Colonic mucosa (tissue), 4 donors: ENCODE measurements at regions not wholly inside any gene's neighbourhood (a gene's known extent, or its start where the extent isn't known, plus 50 kb on each side); places are given as distances from the start of the nearest gene placed in this dataset.

ENCODE experiments used
- DNase-seq: peaks from one replicate; pipeline ENCODE4 v3.0.0-alpha.2; 2020
- H3K27ac ChIP-seq: fragments of 200-600 bp; one replicate; pipeline ENCODE4 v1.8.0; 2021
- H3K27me3 ChIP-seq: fragments of 200-600 bp; one replicate; pipeline ENCODE4 v1.8.0; 2021
- H3K36me3 ChIP-seq: fragments of 200-600 bp; one replicate; pipeline ENCODE4 v1.8.0; 2021
- H3K4me1 ChIP-seq: fragments of 200-600 bp; one replicate; pipeline ENCODE4 v1.8.0; 2021; ENCODE audit warnings: mild to moderate bottlenecking
- H3K4me3 ChIP-seq: fragments of 200-600 bp; one replicate; pipeline ENCODE4 v1.8.0; 2021
- H3K9ac ChIP-seq, 2 donors: one replicate each; pipeline ENCODE4 v1.7.0; 2013; ENCODE audit warnings: control low read depth in 2 of 2, low read depth in 2 of 2, low read length in 2 of 2
- H3K9me3 ChIP-seq: fragments of 200-600 bp; one replicate; pipeline ENCODE4 v1.8.0; 2021
- intact Hi-C: fragments of 100-400 bp; cut with DNase I; formaldehyde crosslinking; loops from one replicate; pipeline ENCODE4 v1.14.1; 2022
- TF ChIP-seq, protein P1 (sequence below): fragments of 200-600 bp; IDR thresholded peaks from one replicate; pipeline ENCODE4 v1.8.0; 2022; ENCODE audit warnings: antibody characterized with exemption, mild to moderate bottlenecking
- donor health status: healthy.
- donor health status: DM: no; HTN: no; CAD: no.
- donor health status: DM: no; HTN: no; CAD: no.

DNA sequence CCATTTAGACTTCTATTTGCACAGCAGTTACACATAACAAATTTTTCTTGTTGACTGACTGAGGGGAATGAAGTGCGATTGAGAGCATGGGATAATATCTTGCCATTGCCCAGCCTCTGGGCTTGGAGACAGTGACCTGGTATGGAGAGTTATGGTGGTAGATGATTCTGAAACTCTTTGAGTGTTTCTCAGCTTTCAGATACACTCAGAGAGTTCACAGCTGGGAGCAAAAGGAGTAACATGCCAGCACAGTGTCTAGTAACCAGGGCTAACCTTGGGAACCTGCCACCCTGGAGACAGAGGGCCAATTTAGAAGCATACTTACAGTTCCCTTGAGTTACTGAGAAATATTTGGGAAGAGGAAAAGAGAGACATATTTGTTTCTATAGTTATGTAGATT, 1099.3 kb upstream of the CELF4 start:
- TF ChIP-seq, protein P1, sequence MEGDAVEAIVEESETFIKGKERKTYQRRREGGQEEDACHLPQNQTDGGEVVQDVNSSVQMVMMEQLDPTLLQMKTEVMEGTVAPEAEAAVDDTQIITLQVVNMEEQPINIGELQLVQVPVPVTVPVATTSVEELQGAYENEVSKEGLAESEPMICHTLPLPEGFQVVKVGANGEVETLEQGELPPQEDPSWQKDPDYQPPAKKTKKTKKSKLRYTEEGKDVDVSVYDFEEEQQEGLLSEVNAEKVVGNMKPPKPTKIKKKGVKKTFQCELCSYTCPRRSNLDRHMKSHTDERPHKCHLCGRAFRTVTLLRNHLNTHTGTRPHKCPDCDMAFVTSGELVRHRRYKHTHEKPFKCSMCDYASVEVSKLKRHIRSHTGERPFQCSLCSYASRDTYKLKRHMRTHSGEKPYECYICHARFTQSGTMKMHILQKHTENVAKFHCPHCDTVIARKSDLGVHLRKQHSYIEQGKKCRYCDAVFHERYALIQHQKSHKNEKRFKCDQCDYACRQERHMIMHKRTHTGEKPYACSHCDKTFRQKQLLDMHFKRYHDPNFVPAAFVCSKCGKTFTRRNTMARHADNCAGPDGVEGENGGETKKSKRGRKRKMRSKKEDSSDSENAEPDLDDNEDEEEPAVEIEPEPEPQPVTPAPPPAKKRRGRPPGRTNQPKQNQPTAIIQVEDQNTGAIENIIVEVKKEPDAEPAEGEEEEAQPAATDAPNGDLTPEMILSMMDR = no peak
- no peak for DNase-seq
- Histone ChIP-seq H3K27ac (no peak overlapping the region), H3K36me3 (no peaks in the 10 kb centered on the region), H3K4me1 (no peaks in the 10 kb centered on the region), H3K9ac (no peak overlapping the region), H3K27me3 (no peaks in the 10 kb centered on the region), H3K9me3 (no peaks in the 10 kb centered on the region), H3K4me3 (no peak overlapping the region)
- intact Hi-C loops = no loop called here

DNA sequence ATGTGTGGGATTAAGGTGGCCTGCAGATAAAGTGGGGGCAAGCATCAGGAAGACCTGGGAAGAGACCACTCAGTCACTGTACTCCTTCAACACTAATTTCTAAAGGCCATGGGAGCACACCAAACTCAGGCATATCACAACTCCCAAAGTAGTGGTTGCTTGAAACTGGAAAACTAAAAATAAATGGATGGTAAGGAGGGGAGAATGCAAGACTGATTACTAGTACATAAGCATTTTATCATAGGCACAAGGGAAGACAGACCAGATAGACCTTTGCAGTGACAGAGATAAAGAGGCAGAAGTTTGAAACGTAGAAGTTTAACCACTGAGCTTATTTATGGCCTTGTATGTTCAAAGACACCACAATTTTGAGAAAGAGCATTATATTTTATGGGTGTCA, 1098.1 kb upstream of the CELF4 start:
- DNase-seq = no peak
- no peak overlapping the region for H3K27ac ChIP-seq
- H3K9me3 ChIP-seq = no peaks in the 10 kb centered on the region
- no peaks in the 10 kb centered on the region for H3K36me3 ChIP-seq
- no peaks in the 10 kb centered on the region for H3K4me1 ChIP-seq
- H3K27me3 ChIP-seq = no peaks in the 10 kb centered on the region
- no peak overlapping the region for H3K4me3 ChIP-seq
- TF ChIP-seq, protein P1 = no peak
- H3K9ac ChIP-seq = no peak overlapping the region
- intact Hi-C loops = no loop called here

DNA sequence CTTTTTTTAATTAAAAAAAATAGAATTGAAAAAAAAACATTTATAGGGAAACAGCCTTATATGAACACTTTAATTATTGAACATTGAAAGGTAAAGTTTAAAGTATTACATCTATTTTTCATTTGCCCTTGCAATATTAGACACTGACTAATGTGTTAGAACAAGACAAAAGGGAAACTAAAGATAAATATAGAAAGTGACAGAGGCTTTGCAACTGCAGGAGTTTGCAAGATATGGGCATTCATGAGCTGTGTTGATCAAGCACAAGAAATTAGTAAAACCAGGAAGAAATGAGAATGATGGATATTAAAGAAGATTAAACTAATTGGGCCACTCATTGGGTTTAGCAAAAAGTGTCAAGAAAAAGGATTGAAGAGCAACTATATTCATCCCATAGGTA, 1097.7 kb upstream of the CELF4 start:
- H3K4me1 ChIP-seq = no peaks in the 10 kb centered on the region
- no peaks in the 10 kb centered on the region for H3K9me3 ChIP-seq
- no peak overlapping the region for H3K4me3 ChIP-seq
- TF ChIP-seq, protein P1 = no peak
- no peak for DNase-seq
- intact Hi-C loops = no loop called here
- H3K9ac ChIP-seq = no peak overlapping the region
- H3K27ac ChIP-seq = no peak overlapping the region
- no peaks in the 10 kb centered on the region for H3K36me3 ChIP-seq
- no peaks in the 10 kb centered on the region for H3K27me3 ChIP-seq

DNA sequence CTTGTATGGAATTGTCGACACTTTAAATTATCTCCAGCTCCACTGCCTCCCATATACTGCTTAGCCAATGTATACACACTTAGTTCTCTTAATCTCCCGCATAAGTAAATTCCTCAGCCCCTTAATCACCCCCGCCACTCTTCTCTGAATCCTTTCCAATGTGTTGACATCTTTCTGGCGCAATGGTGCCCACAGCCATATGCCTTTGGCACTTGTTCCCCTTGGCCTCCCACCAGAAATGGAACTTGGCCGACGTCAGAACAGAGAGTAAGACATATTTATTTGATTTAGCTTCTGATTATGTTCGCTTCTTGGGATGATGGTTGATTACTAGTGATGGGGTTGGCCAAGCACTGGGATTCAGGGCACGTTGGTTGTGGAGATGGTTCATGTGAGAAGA, 1089.3 kb upstream of the CELF4 start:
- H3K9me3 ChIP-seq = no peaks in the 10 kb centered on the region

DNA sequence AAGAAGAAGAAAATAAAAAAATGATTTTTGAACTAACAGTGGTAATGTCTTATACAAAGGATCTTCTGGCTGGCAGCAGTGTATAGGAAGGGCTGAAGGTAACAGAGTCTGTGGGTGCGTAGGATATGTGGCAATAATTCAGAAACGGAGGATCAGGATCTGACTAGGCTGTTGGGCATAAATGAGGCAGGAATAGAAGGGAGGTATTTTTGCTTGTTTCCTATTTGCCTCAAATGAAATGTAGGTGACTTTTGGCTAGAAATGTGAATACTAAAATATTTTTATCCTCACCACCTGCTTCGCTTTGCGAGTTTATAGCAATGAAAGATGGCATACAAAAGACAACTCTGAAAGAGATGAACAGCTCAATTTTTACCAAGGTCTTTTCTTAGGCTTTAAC, 1086.1 kb upstream of the CELF4 start:
- Histone ChIP-seq H3K27ac (no peak overlapping the region), H3K4me3 (no peak overlapping the region), H3K36me3 (no peaks in the 10 kb centered on the region), H3K9me3 (no peaks in the 10 kb centered on the region), H3K27me3 (no peaks in the 10 kb centered on the region), H3K4me1 (no peaks in the 10 kb centered on the region), H3K9ac (no peak overlapping the region)
- DNase-seq = no peak
- intact Hi-C loops = no loop called here
- TF ChIP-seq, protein P1 = no peak

More for the DNA sequence above, 1089.3 kb upstream of the CELF4 start:
- intact Hi-C loops = no loop called here
- H3K9ac ChIP-seq = no peak overlapping the region
- no peaks in the 10 kb centered on the region for H3K4me1 ChIP-seq
- TF ChIP-seq, protein P1 = no peak
- no peaks in the 10 kb centered on the region for H3K27me3 ChIP-seq
- DNase-seq = no peak
- no peaks in the 10 kb centered on the region for H3K36me3 ChIP-seq
- no peak overlapping the region for H3K27ac ChIP-seq
- H3K4me3 ChIP-seq = no peak overlapping the region

DNA sequence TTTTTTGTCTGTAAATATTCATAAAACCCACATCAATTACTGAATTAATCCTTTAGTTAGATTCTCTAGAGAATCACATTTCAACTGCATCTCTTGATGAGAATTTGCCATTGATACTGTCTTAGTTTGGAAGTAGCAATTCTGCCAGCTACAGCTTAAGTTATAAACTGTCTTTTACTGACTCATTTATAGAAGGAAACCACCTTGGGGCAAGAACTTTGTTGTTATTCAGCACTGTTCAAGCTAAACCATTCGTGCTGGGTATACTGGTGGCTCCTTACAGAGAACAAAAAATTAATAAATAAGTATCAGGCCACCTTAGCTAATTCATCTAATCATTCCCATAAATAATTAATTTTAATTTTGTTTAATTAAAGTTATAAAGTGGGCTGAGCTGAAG, 1082.6 kb upstream of the CELF4 start:
- Histone ChIP-seq H3K4me1 (no peaks in the 10 kb centered on the region), H3K9me3 (no peaks in the 10 kb centered on the region), H3K36me3 (no peaks in the 10 kb centered on the region), H3K27me3 (no peaks in the 10 kb centered on the region), H3K27ac (no peak overlapping the region), H3K9ac (no peak overlapping the region), H3K4me3 (no peak overlapping the region)
- DNase-seq = no peak
- TF ChIP-seq, protein P1 = no peak
- intact Hi-C loops = no loop called here
